NCI-H146 treated with DMSO at 0.1 percent for 48 hours (cell line): ENCODE measurements at regions not wholly inside any gene's neighbourhood (a gene's known extent, or its start where the extent isn't known, plus 50 kb on each side); places are given as distances from the start of the nearest gene placed in this dataset.
A peak's percentile ranks its signal among the peaks of the same experiment; 100 is the strongest.

Experiments used
- DNase-seq: peaks from one replicate; lab custom pipeline; 2025; ENCODE audit not compliant: unreplicated experiment; lab: John Stamatoyannopoulos, UW

GRCh38 chr5:135127439-135128240 is 93.6 kb upstream of the PITX1 start:
- DNase-seq, result no peak

- peak; percentile 3 for DNase-seq
These were observed 92.8 kb upstream of the PITX1 start for GRCh38 chr5:135126688-135127438.

- no peak for DNase-seq
These were observed 90.7 kb upstream of the PITX1 start for GRCh38 chr5:135124724-135125123.

- DNase-seq, result no peak
These were observed 90.1 kb upstream of the PITX1 start for GRCh38 chr5:135124128-135124527.

GRCh38 chr5:135122797-135123196 is 88.8 kb upstream of the PITX1 start:
- DNase-seq, result no peak

- no peak for DNase-seq
These were observed 86.9 kb upstream of the PITX1 start for GRCh38 chr5:135120951-135121350.

- DNase-seq, result no peak
These were observed 85.5 kb upstream of the PITX1 start for GRCh38 chr5:135119481-135119880.

- no peak for DNase-seq
These were observed 83.6 kb upstream of the PITX1 start for GRCh38 chr5:135117590-135117989.

GRCh38 chr5:135116160-135116561 is 82.1 kb upstream of the PITX1 start:
- no peak for DNase-seq

- DNase-seq, result no peak
These were observed 81.6 kb upstream of the PITX1 start for GRCh38 chr5:135115591-135115990.

- DNase-seq, result no peak
These were observed 80.7 kb upstream of the PITX1 start for GRCh38 chr5:135114759-135115158.

GRCh38 chr5:135112008-135112725 is 78.1 kb upstream of the PITX1 start:
- no peak for DNase-seq

- DNase-seq, result no peak
These were observed 77.0 kb upstream of the PITX1 start for GRCh38 chr5:135110785-135111596.

- DNase-seq, result no peak
These were observed 75.0 kb upstream of the PITX1 start for GRCh38 chr5:135108992-135109391.

- no peak for DNase-seq
These were observed 74.5 kb upstream of the PITX1 start for GRCh38 chr5:135108569-135108968.

- no peak for DNase-seq
These were observed 74.0 kb upstream of the PITX1 start for GRCh38 chr5:135107986-135108385.

- no peak for DNase-seq
These were observed 72.8 kb upstream of the PITX1 start for GRCh38 chr5:135106610-135107471.

- no peak for DNase-seq
These were observed 72.1 kb upstream of the PITX1 start for GRCh38 chr5:135106136-135106535.

GRCh38 chr5:135105105-135105484 is 71.1 kb upstream of the PITX1 start:
- no peak for DNase-seq

GRCh38 chr5:135103575-135103853 is 69.5 kb upstream of the PITX1 start:
- DNase-seq, result no peak
